ENCODE measurements at regions not wholly inside any gene's neighbourhood (a gene's known extent, or its start where the extent isn't known, plus 50 kb on each side); places are given as distances from the start of the nearest gene placed in this dataset.

GRCh38 chr4:74621616-74622015 is 172.7 kb downstream of the BTC start:
- TF ChIP-seq POLR2A (IDR thresholded peaks at IDR 0.05): no peak
- TF ChIP-seq CTCF (IDR thresholded peaks at IDR 0.05): no peak
